ENCODE measurements at regions not wholly inside any gene's neighbourhood (a gene's known extent, or its start where the extent isn't known, plus 50 kb on each side); places are given as distances from the start of the nearest gene placed in this dataset.

DNA sequence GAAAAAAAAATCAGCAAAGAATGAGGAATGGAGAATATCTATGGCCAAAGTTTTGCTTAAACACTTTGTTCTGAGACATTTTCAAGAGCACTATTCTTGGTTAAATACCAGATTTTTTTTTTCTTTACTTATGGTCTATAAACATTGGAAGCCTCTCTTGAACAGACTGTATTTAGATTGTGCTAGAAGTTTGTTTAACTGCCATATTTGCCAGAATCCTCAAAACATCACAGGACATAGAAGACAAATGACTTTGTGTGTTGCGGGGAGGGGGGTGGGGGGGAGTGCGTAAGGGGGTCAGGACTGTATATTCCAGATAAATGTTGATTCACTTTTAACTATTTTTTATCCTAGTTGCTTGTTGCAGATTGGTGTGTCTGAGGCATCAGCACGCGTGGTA lies 262.0 kb downstream of the MEIS1 start:
- WGBS, 3 donors: 65 to 73% (median 72%) methylated on average over 4 of the region's 4 CpGs
- intact Hi-C loops (cut with DNase I): no loop called here
- TF ChIP-seq, protein P1, sequence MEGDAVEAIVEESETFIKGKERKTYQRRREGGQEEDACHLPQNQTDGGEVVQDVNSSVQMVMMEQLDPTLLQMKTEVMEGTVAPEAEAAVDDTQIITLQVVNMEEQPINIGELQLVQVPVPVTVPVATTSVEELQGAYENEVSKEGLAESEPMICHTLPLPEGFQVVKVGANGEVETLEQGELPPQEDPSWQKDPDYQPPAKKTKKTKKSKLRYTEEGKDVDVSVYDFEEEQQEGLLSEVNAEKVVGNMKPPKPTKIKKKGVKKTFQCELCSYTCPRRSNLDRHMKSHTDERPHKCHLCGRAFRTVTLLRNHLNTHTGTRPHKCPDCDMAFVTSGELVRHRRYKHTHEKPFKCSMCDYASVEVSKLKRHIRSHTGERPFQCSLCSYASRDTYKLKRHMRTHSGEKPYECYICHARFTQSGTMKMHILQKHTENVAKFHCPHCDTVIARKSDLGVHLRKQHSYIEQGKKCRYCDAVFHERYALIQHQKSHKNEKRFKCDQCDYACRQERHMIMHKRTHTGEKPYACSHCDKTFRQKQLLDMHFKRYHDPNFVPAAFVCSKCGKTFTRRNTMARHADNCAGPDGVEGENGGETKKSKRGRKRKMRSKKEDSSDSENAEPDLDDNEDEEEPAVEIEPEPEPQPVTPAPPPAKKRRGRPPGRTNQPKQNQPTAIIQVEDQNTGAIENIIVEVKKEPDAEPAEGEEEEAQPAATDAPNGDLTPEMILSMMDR (IDR thresholded peaks at IDR 0.05): no peak
- Histone ChIP-seq H3K36me3 (ENCODE audit: insufficient read depth in 1 of 2, low read depth in 1 of 2) (no peaks in the 10 kb centered on the region), H3K4me3 (no peak overlapping the region), H3K4me1 (no peaks in the 10 kb centered on the region), H3K27me3 (ENCODE audit: insufficient read depth in 3 of 3, low read length in 2 of 3) (peaks cover 0 to 2% (median 0%) of the 10 kb centered on the region in 3 donors), H3K27ac (no peak overlapping the region), H3K9me3 (no peaks in the 10 kb centered on the region)
- no peak for DNase-seq
- no peak for ATAC-seq

DNA sequence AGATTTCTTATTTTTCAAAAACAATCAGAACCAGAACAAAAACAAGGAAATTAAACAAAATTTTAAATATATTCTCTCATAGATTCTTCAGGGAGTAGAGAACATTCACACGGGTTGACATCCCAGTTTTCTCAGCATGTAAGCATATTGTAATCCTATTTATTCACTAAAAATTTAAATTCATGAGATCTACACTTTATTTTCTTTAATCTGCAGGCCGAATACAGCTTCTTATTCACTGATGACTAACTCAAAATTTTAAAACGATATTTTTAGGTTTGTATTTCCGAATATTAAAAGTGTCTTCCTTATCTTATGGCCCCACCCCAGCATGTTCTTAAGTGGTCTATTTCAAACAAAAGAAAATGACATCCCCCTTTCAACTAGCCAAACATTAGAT lies 262.4 kb downstream of the MEIS1 start:
- Histone ChIP-seq H3K9me3 (no peaks in the 10 kb centered on the region), H3K27ac (no peak overlapping the region), H3K4me1 (no peaks in the 10 kb centered on the region), H3K4me3 (no peak overlapping the region), H3K27me3 (ENCODE audit: insufficient read depth in 3 of 3, low read length in 2 of 3) (peaks cover 0 to 2% (median 0%) of the 10 kb centered on the region in 3 donors), H3K36me3 (ENCODE audit: insufficient read depth in 1 of 2, low read depth in 1 of 2) (no peaks in the 10 kb centered on the region)
- DNase-seq (no peak), ATAC-seq (no peak)
- TF ChIP-seq, protein P1 (IDR thresholded peaks at IDR 0.05): no peak
- intact Hi-C loops (cut with DNase I): no loop called here
- 63 to 73% (median 67%) methylated on average over 4 of the region's 4 CpGs for WGBS, 3 donors

DNA sequence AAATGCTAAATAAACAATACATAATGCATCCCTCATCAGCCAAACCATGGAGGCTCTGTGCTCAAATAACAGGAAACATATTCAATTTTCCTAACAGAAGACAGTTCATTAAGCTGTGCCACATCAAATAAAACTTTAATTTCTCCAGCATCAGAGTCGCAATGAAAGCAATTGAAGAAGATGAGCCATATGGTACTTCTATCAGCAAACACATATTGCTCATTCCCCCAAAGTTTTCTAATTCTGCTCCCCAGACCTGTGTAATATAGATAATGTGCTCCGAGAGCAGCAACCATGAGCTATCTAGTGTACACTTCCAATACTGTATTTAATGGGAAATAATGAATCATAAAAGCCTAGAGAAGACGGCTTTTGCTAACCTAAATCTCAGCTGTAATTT lies 263.2 kb downstream of the MEIS1 start:
- ATAC-seq (no peak), DNase-seq (no peak)
- Histone ChIP-seq H3K9me3 (no peaks in the 10 kb centered on the region), H3K27me3 (ENCODE audit: insufficient read depth in 3 of 3, low read length in 2 of 3) (peaks cover 0 to 2% (median 0%) of the 10 kb centered on the region in 3 donors), H3K36me3 (ENCODE audit: insufficient read depth in 1 of 2, low read depth in 1 of 2) (no peaks in the 10 kb centered on the region), H3K4me1 (no peaks in the 10 kb centered on the region), H3K27ac (no peak overlapping the region), H3K4me3 (no peak overlapping the region)
- WGBS, 3 donors: 66 to 79% (median 74%) methylated on average over 3 of the region's 3 CpGs
- intact Hi-C loops (cut with DNase I): no loop called here
- TF ChIP-seq, protein P1 (IDR thresholded peaks at IDR 0.05): no peak

DNA sequence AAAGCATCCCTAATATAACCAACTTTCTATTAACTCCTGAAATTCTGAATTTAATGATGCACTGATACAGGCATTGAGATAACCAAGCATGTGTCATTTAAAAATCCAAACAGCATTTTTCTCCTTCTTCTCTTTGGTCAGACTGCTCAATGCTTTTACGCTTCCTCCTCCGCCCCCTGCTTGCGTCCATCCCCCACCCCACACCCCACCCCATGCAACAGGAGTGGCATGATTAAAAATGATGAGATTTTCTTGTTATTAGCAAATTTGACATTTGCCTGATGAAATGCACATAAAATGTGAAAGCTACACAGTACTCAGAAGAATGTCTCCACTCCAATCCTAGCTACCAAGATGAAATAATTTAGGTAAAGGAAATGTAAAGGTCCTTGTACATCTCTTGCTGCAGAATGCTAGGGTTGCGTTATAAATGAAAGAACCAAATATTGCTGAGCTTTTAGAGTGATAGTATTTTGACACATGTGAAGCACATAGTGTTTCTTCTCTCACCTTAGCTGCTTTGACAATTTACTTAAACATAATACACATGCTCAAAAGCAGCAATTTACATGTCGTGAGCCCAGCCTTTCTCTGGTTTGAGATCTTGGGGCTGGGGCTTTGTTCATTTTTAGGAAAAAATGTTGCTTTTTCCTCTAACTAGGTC lies 263.8 kb downstream of the MEIS1 start:
- Histone ChIP-seq H3K27ac (no peak overlapping the region), H3K4me1 (no peaks in the 10 kb centered on the region), H3K9me3 (no peaks in the 10 kb centered on the region), H3K27me3 (ENCODE audit: insufficient read depth in 3 of 3, low read length in 2 of 3) (peaks cover 0 to 2% (median 0%) of the 10 kb centered on the region in 3 donors), H3K4me3 (no peak overlapping the region), H3K36me3 (ENCODE audit: insufficient read depth in 1 of 2, low read depth in 1 of 2) (no peaks in the 10 kb centered on the region)
- intact Hi-C loops (cut with DNase I): no loop called here
- WGBS, 3 donors: 71 to 80% (median 77%) methylated on average over 5 of the region's 5 CpGs
- TF ChIP-seq, protein P1 (IDR thresholded peaks at IDR 0.05): no peak
- DNase-seq: no peak
- no peak for ATAC-seq

DNA sequence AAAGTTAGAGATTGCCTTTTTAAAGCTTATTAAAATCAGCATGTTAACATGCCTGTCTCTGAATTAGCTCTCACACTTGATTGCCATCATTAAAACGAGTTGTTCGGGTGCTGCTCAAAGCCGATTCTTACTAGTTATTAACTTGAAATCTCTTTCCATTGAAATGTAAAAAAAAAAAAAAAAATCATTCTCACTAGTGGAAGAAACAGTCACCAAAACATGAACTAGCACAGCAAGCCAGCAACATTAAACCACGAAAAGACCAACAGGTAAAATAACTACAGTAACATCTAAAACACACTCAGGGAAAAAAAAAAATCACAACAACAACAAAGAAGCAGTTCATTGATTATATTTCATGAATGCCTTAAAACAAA lies 264.5 kb downstream of the MEIS1 start:
- intact Hi-C loops (cut with DNase I): no loop called here
- no peak overlapping the region for H3K4me3 ChIP-seq
- no peaks in the 10 kb centered on the region for H3K9me3 ChIP-seq
- no peaks in the 10 kb centered on the region for H3K36me3 ChIP-seq (ENCODE audit: insufficient read depth in 1 of 2, low read depth in 1 of 2)
- ATAC-seq: no peak
- peaks cover 0 to 2% (median 0%) of the 10 kb centered on the region in 3 donors for H3K27me3 ChIP-seq (ENCODE audit: insufficient read depth in 3 of 3, low read length in 2 of 3)
- no peak overlapping the region for H3K27ac ChIP-seq
- H3K4me1 ChIP-seq: no peaks in the 10 kb centered on the region
- TF ChIP-seq, protein P1 (IDR thresholded peaks at IDR 0.05): no peak
- WGBS, 3 donors: 81 to 90% (median 81%) methylated on average over 4 of the region's 4 CpGs
- no peak for DNase-seq

All from psoas muscle (tissue), 7 donors.